Activated CD8-positive, alpha-beta T cell treated with anti-CD3 and anti-CD28 coated beads for 36 hours (primary cell): ENCODE measurements at regions not wholly inside any gene's neighbourhood (a gene's known extent, or its start where the extent isn't known, plus 50 kb on each side); places are given as distances from the start of the nearest gene placed in this dataset.

Experiments used
- ATAC-seq: fragments of 200-7000 bp; cut with Tn5 transposase; one replicate; pipeline ENCODE4 v1.10.0; 2021; ENCODE audit warnings: mild to moderate bottlenecking, moderate library complexity
- CTCF ChIA-PET: fragments of 350-600 bp; sonication (Branson Sonifier 250); formaldehyde crosslinking; loops from one replicate; lab custom pipeline; 2021; ENCODE audit warnings: antibody characterized with exemption; lab: Charles Lee
- POLR2A ChIA-PET: fragments of 350-600 bp; sonication (Branson Sonifier 250); formaldehyde crosslinking; loops from one replicate; lab custom pipeline; 2021; ENCODE audit warnings: antibody characterized with exemption; lab: Charles Lee
- DNase-seq: peaks from one replicate; pipeline ENCODE4 v3.0.0-alpha.2; 2020
- H3K27ac Mint-ChIP-seq: one replicate; pipeline ENCODE4 v1.8.0; 2021; ENCODE audit warnings: mild to moderate bottlenecking, mixed read lengths
- H3K27me3 Mint-ChIP-seq: one replicate; pipeline ENCODE4 v1.8.0; 2021; ENCODE audit warnings: mixed read lengths
- H3K36me3 Mint-ChIP-seq: one replicate; pipeline ENCODE4 v1.8.0; 2021; ENCODE audit warnings: low read depth, mixed read lengths
- H3K4me1 Mint-ChIP-seq: one replicate; pipeline ENCODE4 v1.8.0; 2021; ENCODE audit warnings: low read depth, mixed read lengths
- H3K4me3 Mint-ChIP-seq: one replicate; pipeline ENCODE4 v1.8.0; 2021; ENCODE audit warnings: mild to moderate bottlenecking, moderate library complexity, mixed read lengths
- H3K9me3 Mint-ChIP-seq: one replicate; pipeline ENCODE4 v1.8.0; 2021; ENCODE audit warnings: mixed read lengths
- CTCF ChIP-seq: fragments of 200-600 bp; IDR thresholded peaks from one replicate; pipeline ENCODE4 v1.8.0; 2022; ENCODE audit warnings: antibody characterized with exemption, mild to moderate bottlenecking
- intact Hi-C: fragments of 100-400 bp; cut with micrococcal nuclease; formaldehyde crosslinking; loops from one replicate; pipeline ENCODE4 v1.10.0; 2022

GRCh38 chr18:75836516-75836915, 409.0 kb upstream of the SMIM21 start:
- H3K27ac Mint-ChIP-seq = no peak overlapping the region
- ChIA-PET POLR2A (no interaction called here), CTCF (no interaction called here)
- H3K4me3 Mint-ChIP-seq = no peak overlapping the region
- no peaks in the 10 kb centered on the region for H3K9me3 Mint-ChIP-seq
- peaks cover 7% of the 10 kb centered on the region for H3K27me3 Mint-ChIP-seq
- intact Hi-C loops = no loop called here
- H3K36me3 Mint-ChIP-seq = no peaks in the 10 kb centered on the region
- TF ChIP-seq CTCF = no peak
- DNase-seq = no peak
- H3K4me1 Mint-ChIP-seq = no peaks in the 10 kb centered on the region
- no peak for ATAC-seq

GRCh38 chr18:75831960-75832359, 404.5 kb upstream of the SMIM21 start:
- CTCF ChIA-PET = no interaction called here

GRCh38 chr18:75830828-75831227, 403.3 kb upstream of the SMIM21 start:
- intact Hi-C loops = no loop called here
- CTCF ChIA-PET = no interaction called here
- Mint-ChIP-seq H3K27me3 (peaks cover 3% of the 10 kb centered on the region), H3K4me3 (no peak overlapping the region), H3K27ac (no peak overlapping the region), H3K36me3 (no peaks in the 10 kb centered on the region), H3K9me3 (no peaks in the 10 kb centered on the region), H3K4me1 (no peaks in the 10 kb centered on the region)
- TF ChIP-seq CTCF = no peak
- no peak for DNase-seq
- no peak for ATAC-seq
- POLR2A ChIA-PET = no interaction called here

More at GRCh38 chr18:75831960-75832359, 404.5 kb upstream of the SMIM21 start:
- POLR2A ChIA-PET = interaction anchor here (0.6 kb wide), 1 partner anchor 255 kb away, joined by 3 read pairs; no protein-coding TSS in a partner anchor
- no peak for TF ChIP-seq CTCF
- no peak for DNase-seq
- no peaks in the 10 kb centered on the region for H3K9me3 Mint-ChIP-seq
- no peak for ATAC-seq
- intact Hi-C loops = no loop called here
- no peaks in the 10 kb centered on the region for H3K4me1 Mint-ChIP-seq
- no peak overlapping the region for H3K4me3 Mint-ChIP-seq
- H3K36me3 Mint-ChIP-seq = no peaks in the 10 kb centered on the region
- H3K27ac Mint-ChIP-seq = no peak overlapping the region
- H3K27me3 Mint-ChIP-seq = peaks cover 7% of the 10 kb centered on the region

- no peak overlapping the region for H3K4me3 Mint-ChIP-seq
- TF ChIP-seq CTCF = no peak
- no peaks in the 10 kb centered on the region for H3K9me3 Mint-ChIP-seq
- H3K27ac Mint-ChIP-seq = no peak overlapping the region
- H3K27me3 Mint-ChIP-seq = peaks cover 3% of the 10 kb centered on the region
- DNase-seq (no peak), ATAC-seq (no peak)
- ChIA-PET POLR2A (interaction anchor here (0.7 kb wide), 1 partner anchor 200 kb away, joined by 3 read pairs; no protein-coding TSS in a partner anchor), CTCF (no interaction called here)
- intact Hi-C loops = no loop called here
- no peaks in the 10 kb centered on the region for H3K36me3 Mint-ChIP-seq
- H3K4me1 Mint-ChIP-seq = no peaks in the 10 kb centered on the region
Measured at GRCh38 chr18:75829091-75829490, 401.6 kb upstream of the SMIM21 start.

- Mint-ChIP-seq H3K27ac (no peak overlapping the region), H3K36me3 (no peaks in the 10 kb centered on the region), H3K27me3 (peaks cover 3% of the 10 kb centered on the region), H3K4me1 (no peaks in the 10 kb centered on the region), H3K4me3 (no peak overlapping the region), H3K9me3 (no peaks in the 10 kb centered on the region)
- no peak for DNase-seq
- ChIA-PET POLR2A (interaction anchor here (0.7 kb wide), 1 partner anchor 199 kb away, joined by 3 read pairs; no protein-coding TSS in a partner anchor), CTCF (no interaction called here)
- intact Hi-C loops = no loop called here
- no peak for TF ChIP-seq CTCF
- ATAC-seq = no peak
Measured at GRCh38 chr18:75828379-75828778, 400.9 kb upstream of the SMIM21 start.
